ENCODE measurements at regions not wholly inside any gene's neighbourhood (a gene's known extent, or its start where the extent isn't known, plus 50 kb on each side); places are given as distances from the start of the nearest gene placed in this dataset.

GRCh38 chr16:74073456-74073855 lies 223.2 kb upstream of the PSMD7 start:
- BruUV-seq (replicated peaks), result no TSS peak
- 100% methylated on average over 2 of the region's 3 CpGs; no CpG with 5 or more reads in 1 of the 2 experiments for WGBS, 2 experiments (ENCODE audit: extremely low coverage in 2 of 2, insufficient read length in 1 of 2)
- H2BK120ac ChIP-seq (ENCODE audit: low read depth, low read length), result no peak overlapping the region
- no peaks in the 10 kb centered on the region for H4K20me1 ChIP-seq (ENCODE audit: insufficient read depth, low read length)
- no peaks in the 10 kb centered on the region for H3K36me3 ChIP-seq (ENCODE audit: control insufficient read depth, insufficient read depth, low read length)
- H3K9ac ChIP-seq (ENCODE audit: low read depth, low read length), result no peak overlapping the region
- no peaks in the 10 kb centered on the region for H3K4me1 ChIP-seq (ENCODE audit: control insufficient read depth, insufficient read depth, low read length)
- H3K23ac ChIP-seq (ENCODE audit: low read depth, low read length), result no peak overlapping the region
- in situ Hi-C loops (cut with MboI; ENCODE audit: low sequenced_read_pairs) (no loop called here), intact Hi-C loops (cut with micrococcal nuclease) (no loop called here), dilution Hi-C loops (cut with HindIII; ENCODE audit: low sequenced_read_pairs, unreplicated experiment) (no loop called here)
- H3K4me2 ChIP-seq (ENCODE audit: low read depth, low read length), result no peak overlapping the region
- H3K4ac ChIP-seq (ENCODE audit: low read depth, low read length), result no peak overlapping the region
- H2AFZ ChIP-seq (replicated peaks; ENCODE audit: low read length, poor library complexity), result no peak overlapping the region
- POLR2A ChIA-PET (ENCODE audit: unreplicated experiment), result no interaction called here
- ATAC-seq (ENCODE audit: low read depth) (no peak), DNase-seq (peak; percentile 8)
- no peak overlapping the region for H3K56ac ChIP-seq (ENCODE audit: extremely low read depth, insufficient read depth, low read length)
- H3K27me3 ChIP-seq (ENCODE audit: control insufficient read depth, insufficient read depth, low read length), result no peaks in the 10 kb centered on the region
- H2AK5ac ChIP-seq (ENCODE audit: low read depth, low read length), result no peak overlapping the region
- no peak overlapping the region for H4K8ac ChIP-seq (ENCODE audit: low read depth in 2 of 2, low read length in 2 of 2)
- H3K14ac ChIP-seq (replicated peaks; ENCODE audit: low read depth, low read length), result no peak overlapping the region
- no peaks in the 10 kb centered on the region for H3K9me1 ChIP-seq (ENCODE audit: insufficient read depth, low read length)
- H2BK5ac ChIP-seq (ENCODE audit: low read depth, low read length, poor library complexity, severe bottlenecking), result no peak overlapping the region
- no peak overlapping the region for H2BK15ac ChIP-seq (ENCODE audit: low read depth, low read length)
- peaks cover 2% of the 10 kb centered on the region; the same call in 1 of the 2 replicates for H3K9me3 ChIP-seq (ENCODE audit: control insufficient read depth, insufficient read depth, low read length)
- H3K4me3 ChIP-seq (ENCODE audit: insufficient read depth, low read depth, low read length), result no peak overlapping the region
- H4K91ac ChIP-seq (ENCODE audit: insufficient read depth, low read depth, low read length), result no peak overlapping the region
- no peak overlapping the region for H2BK20ac ChIP-seq (ENCODE audit: low read depth, low read length)
- no peak for TF ChIP-seq ELK1 (IDR thresholded peaks at IDR 0.05; ENCODE audit: borderline replicate concordance, low read depth, low read length)
- TF ChIP-seq RFX5 (IDR thresholded peaks at IDR 0.05; ENCODE audit: low read depth, low read length), result no peak
- no peak for TF ChIP-seq POLR2A (IDR thresholded peaks at IDR 0.05; ENCODE audit: low read depth, low read length)
- no peak for TF ChIP-seq BHLHE40 (IDR thresholded peaks at IDR 0.05; ENCODE audit: low read depth, low read length)
- no peak for TF ChIP-seq MXI1 (IDR thresholded peaks at IDR 0.05; ENCODE audit: borderline replicate concordance, low read depth, low read length)
- TF ChIP-seq SMC3 (IDR thresholded peaks at IDR 0.05; ENCODE audit: low read depth, low read length), result no peak
- no peak for TF ChIP-seq MAZ (IDR thresholded peaks at IDR 0.05; ENCODE audit: borderline replicate concordance, low read depth, low read length)
- no peak for TF ChIP-seq CTCF (conservative IDR thresholded peaks at IDR 0.05; ENCODE audit: low read depth, low read length)
- TF ChIP-seq RCOR1 (IDR thresholded peaks at IDR 0.05; ENCODE audit: insufficient replicate concordance, low read length), result no peak
- no peak for TF ChIP-seq CEBPB (IDR thresholded peaks at IDR 0.05; ENCODE audit: low read depth, low read length)
- no peak for TF ChIP-seq CHD1 (IDR thresholded peaks at IDR 0.05; ENCODE audit: low read depth, low read length)
- H2AK9ac ChIP-seq (replicated peaks; ENCODE audit: low read depth, low read length, poor library complexity), result no peak overlapping the region
- no peak overlapping the region for H3K27ac ChIP-seq (ENCODE audit: insufficient read depth, low read length)
- H3K18ac ChIP-seq (ENCODE audit: low read depth, low read length), result no peak overlapping the region
- no peak overlapping the region for H4K5ac ChIP-seq (ENCODE audit: low read depth, low read length)
- CTCF ChIA-PET, result no interaction called here
- H3K79me1 ChIP-seq (ENCODE audit: low read depth in 1 of 2, low read length in 2 of 2), result no peaks in the 10 kb centered on the region
